Duodenal mucosa (tissue), 2 donors: ENCODE measurements at regions not wholly inside any gene's neighbourhood (a gene's known extent, or its start where the extent isn't known, plus 50 kb on each side); places are given as distances from the start of the nearest gene placed in this dataset.

ENCODE experiments used
- H3K27ac ChIP-seq: one replicate; pipeline ENCODE4 v1.7.0; 2013; ENCODE audit warnings: low read depth, low read length
- H3K27me3 ChIP-seq, 2 donors: one replicate each; pipeline ENCODE4 v1.7.0; 2013; ENCODE audit warnings: low read length in 2 of 2, control low read depth in 1 of 2; ENCODE audit not compliant: insufficient read depth in 2 of 2, control insufficient read depth in 1 of 2
- H3K36me3 ChIP-seq, 2 donors: one replicate each; pipeline ENCODE4 v1.7.0; 2013; ENCODE audit warnings: low read length in 2 of 2, control low read depth in 1 of 2; ENCODE audit not compliant: insufficient read depth in 2 of 2, control insufficient read depth in 1 of 2
- H3K4me1 ChIP-seq, 2 donors: one replicate each; pipeline ENCODE4 v1.7.0; 2013; ENCODE audit warnings: low read length in 2 of 2, control low read depth in 1 of 2; ENCODE audit not compliant: insufficient read depth in 2 of 2, control insufficient read depth in 1 of 2
- H3K4me3 ChIP-seq, 2 donors: one replicate each; pipeline ENCODE4 v1.7.0; 2013; ENCODE audit warnings: low read length in 2 of 2, low read depth in 1 of 2
- H3K9ac ChIP-seq, 2 donors: one replicate each; pipeline ENCODE4 v1.7.0; 2013; ENCODE audit warnings: low read length in 2 of 2, low read depth in 1 of 2
- H3K9me3 ChIP-seq, 2 donors: one replicate each; pipeline ENCODE4 v1.7.0; 2013; ENCODE audit warnings: low read length in 2 of 2, control low read depth in 1 of 2; ENCODE audit not compliant: control insufficient read depth in 1 of 2

DNA sequence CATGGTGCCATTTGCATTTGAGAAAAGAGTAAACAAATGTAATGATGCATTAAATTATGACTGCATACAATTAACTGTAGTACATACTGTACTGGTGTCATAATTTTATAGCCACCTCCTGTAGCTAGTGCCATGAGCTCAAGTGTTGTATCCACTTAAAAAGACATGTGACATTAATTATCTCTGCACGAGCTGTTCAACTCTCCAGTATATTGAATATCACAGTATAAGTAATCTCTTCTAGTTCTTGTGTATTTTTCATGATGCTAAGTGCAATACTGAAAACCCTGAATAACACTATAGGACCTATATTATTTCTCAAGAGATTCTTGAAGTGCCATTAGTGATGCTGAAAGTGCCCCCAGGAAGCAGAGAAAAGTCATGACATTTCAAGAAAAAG lies 387.3 kb downstream of the PCDH17 start:
- Histone ChIP-seq H3K4me3 (no peak overlapping the region), H3K9me3 (no peaks in the 10 kb centered on the region), H3K9ac (no peak overlapping the region), H3K36me3 (no peaks in the 10 kb centered on the region), H3K27me3 (no peaks in the 10 kb centered on the region), H3K4me1 (no peaks in the 10 kb centered on the region), H3K27ac (no peak overlapping the region)

DNA sequence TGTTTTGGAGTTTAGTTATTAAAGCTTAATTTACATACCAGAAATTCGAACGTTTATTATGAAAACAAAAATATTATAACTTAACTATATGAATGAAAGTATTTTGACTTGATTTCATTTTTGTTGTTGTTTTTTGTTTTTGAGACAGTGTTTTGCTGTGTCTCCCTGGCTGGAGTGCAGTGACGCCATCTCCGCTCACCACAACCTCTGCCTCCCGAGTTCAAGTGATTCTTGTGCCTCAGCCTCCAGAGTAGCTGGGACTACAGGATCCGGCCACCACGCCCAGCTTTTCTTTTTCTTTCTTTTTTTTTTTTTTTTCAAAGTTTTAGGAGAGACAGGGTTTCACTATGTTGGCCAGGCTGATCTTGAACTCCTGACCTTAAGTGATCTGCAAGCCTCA lies 392.6 kb downstream of the PCDH17 start:
- H3K9me3 ChIP-seq = no peaks in the 10 kb centered on the region
- no peak overlapping the region for H3K27ac ChIP-seq
- no peak overlapping the region for H3K4me3 ChIP-seq
- no peaks in the 10 kb centered on the region for H3K4me1 ChIP-seq
- no peaks in the 10 kb centered on the region for H3K36me3 ChIP-seq
- no peak overlapping the region for H3K9ac ChIP-seq
- no peaks in the 10 kb centered on the region for H3K27me3 ChIP-seq

DNA sequence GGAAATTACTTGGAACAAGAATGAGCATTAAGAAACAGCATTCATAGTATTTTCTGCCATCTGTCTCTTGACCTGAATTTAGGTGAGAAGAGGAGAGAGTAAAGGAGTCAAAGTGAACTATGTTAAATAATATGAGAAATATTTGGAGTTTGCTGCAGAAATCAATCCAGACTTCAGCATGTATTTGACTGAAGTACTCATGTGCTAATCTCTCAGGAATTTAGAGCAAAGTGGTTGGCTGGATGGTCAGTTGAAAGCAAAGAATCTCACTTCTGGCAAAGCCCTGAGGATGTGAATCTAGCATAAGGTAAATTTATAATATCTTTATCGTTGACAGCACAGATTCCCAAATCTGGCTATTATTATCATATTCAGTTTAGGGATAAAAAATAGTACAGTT lies 394.3 kb downstream of the PCDH17 start:
- no peak overlapping the region for H3K27ac ChIP-seq
- no peak overlapping the region for H3K4me3 ChIP-seq
- H3K9ac ChIP-seq = no peak overlapping the region
- H3K9me3 ChIP-seq = no peaks in the 10 kb centered on the region
- no peaks in the 10 kb centered on the region for H3K36me3 ChIP-seq
- no peaks in the 10 kb centered on the region for H3K27me3 ChIP-seq
- H3K4me1 ChIP-seq = no peaks in the 10 kb centered on the region

DNA sequence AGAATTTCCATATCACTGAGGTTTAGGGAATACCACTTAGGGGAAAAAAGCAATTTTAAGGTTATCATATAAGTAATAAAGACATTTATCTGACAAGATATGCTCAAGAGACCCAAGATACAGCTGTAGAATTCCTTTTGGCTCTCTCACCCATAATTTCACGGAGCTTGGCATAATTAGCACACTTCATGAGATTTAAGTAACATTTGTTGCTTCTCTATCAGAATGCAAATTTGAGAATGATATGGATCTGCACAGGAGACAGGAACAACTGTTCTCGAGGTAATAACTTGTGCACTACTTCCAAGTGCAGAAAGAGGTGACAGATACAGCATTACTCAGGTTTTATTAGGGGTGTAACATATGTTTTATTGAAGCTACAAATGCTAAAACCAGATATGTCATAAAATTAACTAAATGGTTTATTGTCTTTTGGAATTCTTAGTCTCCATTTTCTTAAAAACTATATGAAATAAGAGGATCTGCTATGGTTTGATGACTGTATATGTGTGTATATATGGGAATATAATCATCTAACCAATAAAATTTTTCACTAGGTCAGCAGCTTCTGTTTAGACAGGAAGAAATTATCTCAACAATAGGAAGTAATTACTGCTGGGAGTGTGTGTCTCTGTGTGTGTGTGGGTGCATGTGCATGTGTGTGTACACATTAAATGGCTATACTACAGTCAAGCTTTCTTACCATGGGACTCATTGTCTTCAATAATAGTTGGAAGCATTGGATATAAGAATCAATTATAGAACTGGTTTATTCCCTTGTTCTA lies 401.3 kb downstream of the PCDH17 start:
- H3K27ac ChIP-seq = no peak overlapping the region
- H3K4me1 ChIP-seq = no peaks in the 10 kb centered on the region
- H3K27me3 ChIP-seq = no peaks in the 10 kb centered on the region
- H3K9ac ChIP-seq = no peak overlapping the region
- no peaks in the 10 kb centered on the region for H3K36me3 ChIP-seq
- H3K9me3 ChIP-seq = peaks cover 0 to 4% of the 10 kb centered on the region in 2 donors
- no peak overlapping the region for H3K4me3 ChIP-seq

DNA sequence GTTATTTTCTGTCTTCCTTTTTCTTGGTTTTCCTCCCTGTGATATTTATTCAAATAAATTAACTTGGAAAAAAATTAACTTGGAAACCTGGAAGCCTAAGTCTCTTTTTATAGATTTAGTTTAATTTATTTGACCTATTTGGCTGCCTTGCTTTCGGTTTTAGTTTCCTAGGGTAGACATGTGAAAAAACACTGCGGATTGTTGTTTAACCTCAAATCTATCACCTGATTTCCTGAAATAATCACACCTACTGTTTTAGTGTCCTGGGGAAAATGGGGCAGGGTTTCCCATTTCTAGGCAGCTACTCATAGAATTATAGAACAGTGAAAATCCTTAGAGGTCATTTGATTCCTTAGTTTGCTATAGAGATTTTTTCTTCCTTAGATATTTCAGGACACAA lies 412.4 kb downstream of the PCDH17 start:
- H3K9me3 ChIP-seq = peaks cover 0 to 4% of the 10 kb centered on the region in 2 donors
- H3K4me3 ChIP-seq = no peak overlapping the region
- no peaks in the 10 kb centered on the region for H3K27me3 ChIP-seq
- no peaks in the 10 kb centered on the region for H3K4me1 ChIP-seq
- H3K9ac ChIP-seq = no peak overlapping the region
- H3K36me3 ChIP-seq = no peaks in the 10 kb centered on the region
- no peak overlapping the region for H3K27ac ChIP-seq

DNA sequence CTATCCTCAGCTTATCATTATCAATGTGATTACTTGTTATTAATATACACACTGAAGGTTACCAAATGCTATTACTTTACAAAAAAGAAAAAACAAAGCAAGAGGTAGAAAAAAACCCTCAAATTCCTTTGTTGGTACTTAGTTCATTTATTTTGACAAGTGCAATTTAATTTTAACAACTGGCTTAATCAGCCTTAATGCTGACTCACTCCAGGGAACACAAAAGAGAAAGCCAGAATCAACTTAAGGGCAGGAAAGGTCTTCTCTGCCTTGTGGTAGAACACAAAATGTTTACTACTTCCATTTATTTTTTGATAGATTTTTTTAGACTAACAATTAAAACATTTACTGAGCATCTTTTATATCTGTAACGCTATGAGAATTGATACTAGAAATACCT lies 417.1 kb downstream of the PCDH17 start:
- no peaks in the 10 kb centered on the region for H3K36me3 ChIP-seq
- H3K27me3 ChIP-seq = no peaks in the 10 kb centered on the region
- no peaks in the 10 kb centered on the region for H3K9me3 ChIP-seq
- no peaks in the 10 kb centered on the region for H3K4me1 ChIP-seq
- H3K27ac ChIP-seq = no peak overlapping the region
- H3K4me3 ChIP-seq = no peak overlapping the region
- no peak overlapping the region for H3K9ac ChIP-seq

DNA sequence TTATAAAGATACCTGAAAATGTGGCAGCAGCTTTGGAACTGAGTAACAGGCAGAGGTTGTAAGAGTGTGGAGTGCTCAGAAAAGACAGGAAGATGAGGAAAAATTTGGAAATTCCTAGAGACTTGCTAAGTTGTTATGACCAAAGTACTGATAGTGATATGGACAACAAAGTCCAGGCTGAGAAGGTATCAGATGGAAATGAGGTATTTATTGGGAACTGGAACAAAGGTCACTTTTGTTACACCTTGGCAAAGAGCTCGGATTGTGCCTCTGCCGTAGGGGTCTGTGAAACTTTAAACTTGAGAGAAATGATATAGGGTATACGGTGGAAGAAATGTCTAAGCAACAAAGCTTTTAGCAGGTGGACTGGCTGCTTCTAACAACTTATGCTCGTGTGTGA lies 419.9 kb downstream of the PCDH17 start:
- no peak overlapping the region for H3K27ac ChIP-seq
- no peak overlapping the region for H3K9ac ChIP-seq

DNA sequence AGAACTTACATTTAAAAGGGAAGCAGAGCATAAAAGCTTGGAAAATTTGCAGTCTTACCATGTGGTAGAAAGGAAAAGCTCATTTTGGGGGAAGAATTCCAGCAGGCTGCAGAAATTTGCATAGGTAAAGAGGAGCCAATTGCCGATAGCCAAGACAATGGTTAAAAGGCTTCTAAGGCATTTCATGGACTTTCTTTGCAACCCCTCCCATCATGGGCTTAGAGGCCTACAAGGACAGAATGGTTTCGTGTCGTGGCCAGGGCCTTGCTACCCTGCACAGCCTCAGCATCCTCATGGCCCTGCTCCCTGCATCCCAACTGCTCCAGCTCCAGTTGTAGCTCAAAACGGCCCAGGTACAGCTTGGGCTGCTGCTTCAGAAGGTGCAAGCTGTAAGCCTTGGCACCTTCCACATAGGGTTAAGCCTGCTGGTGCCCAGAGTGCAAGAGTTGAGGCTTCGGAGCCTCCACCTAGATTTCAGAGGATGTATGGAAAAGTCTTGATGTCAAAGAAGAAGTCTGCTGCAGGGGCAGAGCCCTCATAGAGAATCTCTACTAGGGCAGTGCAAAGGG lies 420.3 kb downstream of the PCDH17 start:
- H3K27ac ChIP-seq = no peak overlapping the region
- no peaks in the 10 kb centered on the region for H3K9me3 ChIP-seq
- no peak overlapping the region for H3K9ac ChIP-seq
- H3K4me1 ChIP-seq = no peaks in the 10 kb centered on the region
- H3K4me3 ChIP-seq = no peak overlapping the region
- no peaks in the 10 kb centered on the region for H3K27me3 ChIP-seq
- H3K36me3 ChIP-seq = no peaks in the 10 kb centered on the region

More for the DNA sequence above, 419.9 kb downstream of the PCDH17 start:
- H3K4me1 ChIP-seq = no peaks in the 10 kb centered on the region
- H3K9me3 ChIP-seq = no peaks in the 10 kb centered on the region
- no peaks in the 10 kb centered on the region for H3K27me3 ChIP-seq
- H3K4me3 ChIP-seq = no peak overlapping the region
- H3K36me3 ChIP-seq = no peaks in the 10 kb centered on the region

DNA sequence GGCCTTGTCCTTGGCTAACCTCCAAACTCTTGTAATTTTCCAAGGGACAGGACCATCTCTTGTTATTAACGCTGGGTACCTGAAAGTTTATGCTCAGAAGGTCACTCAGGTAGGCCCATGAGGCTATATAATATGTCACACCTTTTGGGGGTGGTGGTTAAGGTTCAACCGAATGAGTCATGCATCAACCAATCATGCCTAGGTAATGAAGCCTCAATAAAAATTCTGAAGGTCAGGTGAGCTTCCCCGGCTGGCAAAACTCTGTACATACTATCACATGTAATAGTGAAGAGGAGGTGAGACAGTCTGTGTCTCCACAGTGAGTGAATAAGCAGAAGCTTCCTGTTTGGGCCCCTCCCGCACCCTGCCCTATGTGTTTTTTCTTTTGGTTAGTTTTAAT lies 424.9 kb downstream of the PCDH17 start:
- Histone ChIP-seq H3K9me3 (no peaks in the 10 kb centered on the region), H3K27me3 (no peaks in the 10 kb centered on the region), H3K4me3 (no peak overlapping the region), H3K4me1 (no peaks in the 10 kb centered on the region), H3K36me3 (no peaks in the 10 kb centered on the region), H3K27ac (no peak overlapping the region), H3K9ac (no peak overlapping the region)

DNA sequence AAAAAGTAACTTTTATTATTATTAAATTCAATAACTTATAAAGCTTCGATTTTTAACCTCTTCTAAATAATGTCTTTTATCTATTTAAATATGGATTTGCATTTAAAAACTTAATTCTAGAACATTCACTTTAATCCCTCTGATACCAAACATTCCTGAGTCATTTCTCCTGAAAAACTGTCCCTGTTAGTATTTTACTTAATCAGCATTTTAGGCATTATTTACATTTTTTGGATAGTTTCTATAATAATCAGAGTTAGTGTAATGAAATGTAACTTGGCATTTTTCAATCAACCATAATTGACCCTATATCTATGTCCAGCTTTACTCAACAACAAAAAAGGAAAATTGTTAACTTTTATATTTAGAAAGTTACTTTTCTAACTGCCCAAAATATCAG lies 428.1 kb downstream of the PCDH17 start:
- Histone ChIP-seq H3K9me3 (no peaks in the 10 kb centered on the region), H3K27ac (no peak overlapping the region), H3K4me1 (no peaks in the 10 kb centered on the region), H3K27me3 (no peaks in the 10 kb centered on the region), H3K36me3 (no peaks in the 10 kb centered on the region), H3K9ac (no peak overlapping the region), H3K4me3 (no peak overlapping the region)
